GM21390 (cell line): ENCODE measurements at regions not wholly inside any gene's neighbourhood (a gene's known extent, or its start where the extent isn't known, plus 50 kb on each side); places are given as distances from the start of the nearest gene placed in this dataset.
"Not testable (repeated sequence)": the region's sequence is repeated elsewhere in the genome, so short reads cannot be mapped to it uniquely, and the experiment has no call there.

Experiments
- ATAC-seq: cut with Tn5 transposase; IDR thresholded peaks from one replicate; pipeline ENCODE4 v1.9.1; 2021; ENCODE audit not compliant: unreplicated experiment

DNA sequence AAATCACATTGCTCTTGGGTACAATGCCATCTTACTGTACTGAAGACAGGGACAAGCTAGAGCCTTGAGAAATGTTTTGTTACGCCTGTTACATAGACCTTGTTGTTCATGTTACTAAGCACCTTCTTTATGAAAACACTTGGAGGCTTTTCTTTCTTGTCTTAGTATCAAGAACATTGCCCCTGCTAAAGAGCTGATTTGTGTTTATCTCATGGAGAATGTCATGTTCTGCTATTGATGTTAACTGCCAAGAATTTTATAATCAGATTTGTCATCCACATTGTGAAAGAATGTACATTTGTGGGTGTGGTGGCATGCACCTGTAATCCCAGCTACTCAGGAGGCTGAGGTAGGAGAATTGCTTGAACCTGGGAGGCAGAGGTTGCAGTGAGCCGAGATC is 431.3 kb upstream of the MDFIC2 start:
- ATAC-seq = no peak

DNA sequence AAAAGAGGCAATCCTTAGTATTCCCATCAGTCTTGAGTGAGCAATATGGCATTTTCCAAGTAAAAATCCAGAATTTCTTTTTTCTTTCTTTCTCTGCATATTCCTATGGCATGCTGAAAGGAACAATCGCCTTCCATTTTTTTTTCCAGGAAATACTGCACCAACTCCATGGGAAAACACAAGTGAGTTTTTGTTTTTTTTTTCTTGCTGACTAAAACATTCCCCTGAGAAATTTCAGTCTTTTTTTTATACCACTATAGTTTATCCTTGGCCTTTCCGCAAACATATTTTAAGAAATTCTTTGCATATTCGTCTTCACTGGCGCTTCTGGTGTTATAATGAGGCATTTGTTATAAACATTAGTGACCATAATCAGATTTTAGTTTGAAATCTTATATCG is 429.6 kb upstream of the MDFIC2 start:
- ATAC-seq = no peak

- ATAC-seq = no peak
Measured at GRCh38 chr3:70740872-70741271, 428.4 kb upstream of the MDFIC2 start.

DNA sequence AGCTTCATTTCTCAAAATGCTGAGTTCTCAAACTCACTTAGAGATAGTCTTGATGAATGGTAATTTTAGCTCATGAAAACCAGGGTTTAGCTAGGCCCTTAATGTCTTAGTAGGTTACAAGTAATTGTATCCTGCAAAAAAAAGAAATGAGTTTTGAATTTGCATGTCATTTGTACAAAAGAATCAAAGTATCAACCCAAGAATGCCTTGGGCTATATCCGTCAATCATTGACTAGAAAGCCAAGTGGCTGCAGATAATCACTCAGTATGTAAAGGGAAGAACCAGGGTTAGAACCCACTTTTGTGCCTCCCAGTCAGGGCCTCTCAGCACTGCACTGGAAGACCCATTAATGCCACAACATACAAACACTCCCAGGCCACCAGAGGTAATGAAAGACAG is 427.6 kb upstream of the MDFIC2 start:
- no peak for ATAC-seq

- ATAC-seq = no peak
Measured at GRCh38 chr3:70738291-70738681, 425.8 kb upstream of the MDFIC2 start.

- ATAC-seq = no peak
Measured at GRCh38 chr3:70737666-70738290, 425.3 kb upstream of the MDFIC2 start.

DNA sequence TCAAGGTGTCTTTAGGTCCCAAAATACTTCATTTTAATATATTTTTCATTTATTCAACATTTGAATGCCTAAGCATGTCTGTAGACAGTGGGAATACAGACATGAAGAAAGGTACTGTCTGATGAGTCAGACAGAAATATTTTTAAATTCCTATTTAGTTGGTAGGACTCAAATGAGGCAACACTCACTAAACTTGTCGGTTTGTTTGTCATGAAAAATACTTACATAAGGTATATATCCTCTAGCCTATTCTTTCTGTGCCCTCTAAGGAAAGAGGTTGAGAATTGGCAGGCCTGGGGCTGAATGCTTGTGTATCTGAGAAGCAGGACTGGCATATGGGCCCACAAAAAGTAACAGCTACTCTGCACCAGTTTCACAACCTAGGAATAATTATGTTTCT is 423.6 kb upstream of the MDFIC2 start:
- ATAC-seq = no peak

GRCh38 chr3:70734756-70735155 is 422.3 kb upstream of the MDFIC2 start:
- no peak for ATAC-seq

DNA sequence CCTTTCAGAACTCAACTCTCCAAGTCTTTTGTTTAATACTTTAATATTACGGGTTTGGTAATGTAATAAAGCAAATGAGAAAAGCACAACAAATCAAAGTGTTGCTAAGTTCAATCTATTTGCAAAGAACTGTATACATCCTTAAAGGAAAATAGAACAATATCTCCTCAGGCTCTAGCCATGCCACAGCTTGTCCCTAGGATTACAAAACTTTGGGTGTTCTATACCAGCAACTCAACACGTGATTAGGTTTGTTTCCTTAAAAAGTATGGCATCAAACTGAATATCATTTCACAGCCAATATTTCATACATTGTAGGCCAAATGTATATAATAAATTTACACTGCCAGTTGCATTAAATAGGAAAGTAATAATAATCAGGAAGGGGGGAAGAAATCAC is 418.6 kb upstream of the MDFIC2 start:
- ATAC-seq = no peak

GRCh38 chr3:70729845-70730244 is 417.4 kb upstream of the MDFIC2 start:
- ATAC-seq = no peak

DNA sequence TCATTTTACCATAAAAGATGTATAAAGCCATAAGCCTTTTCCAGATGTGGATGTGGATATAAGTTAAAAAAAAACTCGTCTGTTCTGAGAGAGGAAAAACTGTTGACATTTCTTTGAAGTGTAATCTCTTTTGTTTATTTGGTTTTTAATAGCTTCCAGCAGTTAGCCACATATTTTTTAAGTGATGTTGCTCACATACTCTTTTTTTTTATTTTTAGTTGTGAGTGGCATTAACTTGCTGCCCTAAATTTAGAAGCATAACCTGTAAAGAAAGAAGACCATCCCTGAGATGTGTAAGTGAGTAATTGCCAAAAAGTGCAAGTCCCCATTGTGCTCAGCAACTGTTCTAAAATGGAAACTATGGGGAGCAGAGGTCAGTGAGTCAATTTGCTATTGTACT is 415.9 kb upstream of the MDFIC2 start:
- no peak for ATAC-seq

GRCh38 chr3:70726961-70727360 is 414.5 kb upstream of the MDFIC2 start:
- ATAC-seq = no peak

DNA sequence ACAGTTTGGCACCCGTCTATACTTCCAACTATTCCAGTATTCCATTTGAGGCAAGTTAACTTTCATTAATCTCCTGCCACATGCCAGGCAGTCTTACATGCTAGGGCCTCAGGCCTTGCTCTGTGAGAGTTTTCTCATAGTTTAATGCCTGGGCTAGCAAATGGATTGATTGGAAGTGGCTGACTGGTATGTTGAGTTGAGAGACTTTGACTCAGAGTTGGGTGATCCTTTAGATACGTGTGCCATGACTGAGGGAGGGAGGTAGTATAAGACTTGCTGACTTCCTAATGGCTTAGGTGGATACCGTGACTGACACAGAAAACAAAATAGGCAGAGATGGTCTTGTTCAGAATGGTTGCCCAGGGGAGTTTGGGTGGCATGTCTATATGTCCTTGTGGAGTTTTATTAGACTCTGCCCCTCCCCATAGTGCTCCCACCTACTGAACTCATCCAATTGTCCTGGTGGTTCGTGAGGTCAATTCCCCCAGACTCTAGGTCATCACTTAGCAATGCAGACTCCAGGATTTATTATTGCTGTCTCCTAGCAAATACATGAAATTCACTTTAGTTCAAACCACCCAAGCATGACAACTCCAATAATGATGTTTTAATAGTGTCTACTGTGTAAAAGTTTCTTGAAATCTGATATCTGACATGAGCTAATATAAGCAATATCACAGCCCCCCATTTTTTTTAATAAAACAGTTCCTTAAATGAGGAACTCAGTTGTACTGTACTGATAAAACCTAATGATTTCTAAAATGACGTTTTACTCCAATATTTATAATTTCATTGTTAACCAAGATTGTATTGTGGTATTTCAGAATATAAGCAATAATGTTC is 413.9 kb upstream of the MDFIC2 start:
- ATAC-seq = no peak

DNA sequence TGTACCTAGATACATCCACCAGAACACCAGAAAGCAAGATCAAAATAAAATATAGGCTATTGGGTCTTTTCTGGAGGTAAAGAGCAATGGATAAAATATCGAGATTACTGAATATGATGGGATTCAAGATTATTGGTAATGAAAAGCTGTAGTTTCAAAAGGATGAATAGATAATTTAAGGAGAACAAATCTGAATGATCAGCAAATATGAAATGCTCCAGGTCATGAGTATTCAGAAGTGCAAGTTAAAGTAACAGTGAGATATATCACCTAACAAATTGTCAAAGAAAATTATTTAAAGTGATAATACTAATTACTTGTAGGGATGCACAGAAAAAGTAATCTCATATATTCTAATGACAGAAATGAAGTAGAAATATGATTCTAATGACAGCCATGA is 409.6 kb upstream of the MDFIC2 start:
- no peak for ATAC-seq

GRCh38 chr3:70716832-70717231 is 404.4 kb upstream of the MDFIC2 start:
- ATAC-seq = no peak

DNA sequence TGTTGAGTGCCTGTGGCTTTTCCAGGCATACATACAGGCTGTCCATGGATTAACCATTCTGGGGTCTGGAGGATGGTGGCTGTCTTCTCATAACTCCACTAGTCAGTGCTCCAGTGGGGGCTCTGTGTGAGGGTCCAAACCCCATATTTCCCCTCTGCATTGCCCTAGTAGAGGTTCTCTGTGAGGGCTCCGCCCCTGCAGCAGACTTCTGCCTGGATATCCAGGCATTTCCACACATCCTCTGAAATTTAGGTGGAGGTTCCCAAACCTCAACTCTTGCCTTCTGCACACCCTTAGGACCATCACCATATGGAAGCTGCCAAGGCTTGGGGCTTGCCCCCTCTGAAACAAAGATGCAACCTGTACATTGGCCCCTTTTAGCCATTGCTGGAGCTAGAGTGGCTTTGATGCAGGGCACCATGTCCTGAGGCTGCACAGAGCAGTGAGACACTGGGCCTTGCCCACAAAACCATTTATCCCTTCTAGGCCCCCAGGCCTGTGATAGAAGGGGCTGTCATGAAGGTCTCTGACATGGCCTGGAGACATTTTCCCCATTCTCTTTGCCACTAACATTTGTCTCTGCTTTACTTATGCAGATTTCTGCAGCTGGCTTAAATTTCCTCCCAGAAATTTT is 400.1 kb upstream of the MDFIC2 start:
- no peak for ATAC-seq

DNA sequence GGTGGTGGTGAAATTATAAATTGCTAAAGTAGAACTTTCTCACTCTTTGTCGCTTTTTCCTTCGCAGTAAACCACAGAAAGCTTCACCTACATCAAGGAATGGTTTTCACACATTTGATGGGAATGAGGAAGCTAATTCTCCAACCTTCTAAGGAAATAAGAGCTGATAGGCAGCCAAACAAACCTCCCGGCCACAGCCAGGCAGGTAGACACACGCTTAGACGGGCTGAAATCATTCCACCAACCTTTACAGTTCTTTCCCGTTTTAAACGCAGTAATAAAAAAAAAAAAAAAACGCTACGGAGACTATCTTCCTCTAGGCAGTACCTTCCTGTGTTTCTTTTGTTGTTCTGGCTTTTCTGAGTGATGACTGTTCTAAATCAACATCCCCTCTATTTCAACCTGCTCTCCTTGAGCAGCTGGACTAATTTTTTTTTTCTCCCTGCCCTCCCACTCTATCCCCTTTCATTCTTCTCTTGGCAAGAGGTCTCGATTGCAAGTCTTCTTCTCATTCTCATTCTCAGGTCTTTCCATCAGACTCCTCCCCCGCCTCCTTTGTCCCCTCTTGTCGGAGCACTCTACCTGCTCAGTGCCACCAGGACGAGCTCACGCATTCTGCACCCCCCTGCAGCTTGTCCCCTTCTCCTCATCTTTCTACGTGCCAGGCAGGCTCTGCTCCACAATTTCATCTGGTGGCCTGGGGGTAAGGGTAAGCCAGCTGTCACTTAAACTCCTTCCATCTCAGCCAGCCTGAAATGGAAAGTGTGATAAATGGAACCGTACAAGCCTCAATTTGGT is 391.1 kb upstream of the MDFIC2 start:
- ATAC-seq = no peak

DNA sequence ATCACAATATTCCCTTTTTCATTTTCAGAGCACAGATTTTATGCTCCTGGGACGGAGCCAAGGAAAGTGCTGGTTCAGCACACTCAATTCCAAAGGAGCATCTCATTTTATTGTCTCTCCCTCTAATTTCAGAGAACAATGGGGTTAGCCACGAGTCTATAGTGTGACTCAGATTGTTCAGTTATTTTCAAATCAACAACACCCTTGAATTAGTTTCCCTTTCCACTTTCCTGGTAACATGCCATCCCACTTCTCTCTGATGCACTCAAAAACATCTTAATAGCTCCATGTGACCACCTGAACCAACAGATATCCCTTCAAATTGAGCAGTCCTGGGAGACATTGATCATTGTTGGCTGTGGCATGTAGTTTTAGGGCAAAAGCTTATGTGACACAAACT is 389.7 kb upstream of the MDFIC2 start:
- ATAC-seq = no peak

- no peak for ATAC-seq
Measured at GRCh38 chr3:70684701-70685100, 372.3 kb upstream of the MDFIC2 start.

DNA sequence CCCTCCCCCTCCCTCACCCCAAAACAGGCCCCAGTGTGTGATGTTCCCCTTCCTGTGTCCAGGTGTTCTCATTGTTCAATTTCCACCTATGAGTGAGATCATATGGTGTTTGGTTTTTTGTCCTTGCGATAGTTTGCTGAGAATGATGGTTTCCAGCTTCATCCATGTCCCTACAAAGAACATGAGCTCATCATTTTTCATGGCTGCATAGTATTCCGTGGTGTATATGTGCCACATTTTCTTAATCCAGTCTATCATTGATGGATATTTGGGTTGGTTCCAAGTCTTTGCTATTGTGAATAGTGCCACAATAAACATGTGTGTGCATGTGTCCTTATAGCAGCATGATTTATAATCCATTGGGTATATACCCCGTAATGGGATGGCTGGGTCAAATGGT is 363.4 kb upstream of the MDFIC2 start:
- ATAC-seq = not testable (repeated sequence)

- ATAC-seq = no peak
Measured at GRCh38 chr3:70658513-70659310, 346.3 kb upstream of the MDFIC2 start.
